HepG2 (cell line): ENCODE measurements at regions not wholly inside any gene's neighbourhood (a gene's known extent, or its start where the extent isn't known, plus 50 kb on each side); places are given as distances from the start of the nearest gene placed in this dataset.

Source experiments
- ATAC-seq: fragments of 200-7000 bp; cut with Tn5 transposase; 3 replicates; pipeline ENCODE4 v1.9.1; 2020; ENCODE audit warnings: mild to moderate bottlenecking, moderate library complexity
- BruUV-seq: library from RNA; stranded (reverse); fragments of 400-500 nt; replicated peaks from 2 replicates; lab custom pipeline; 2021; lab: Mats Ljungman, UMichigan
- CTCF ChIA-PET: fragments of 300-600 bp; formaldehyde crosslinking; extraction: SDS; loops from one replicate; lab custom pipeline; 2021; ENCODE audit warnings: low total read pairs, inconsistent platforms, low intra/inter-chr PET ratio; lab: Yijun Ruan, JAX
- POLR2A ChIA-PET: fragments of 350-600 bp; sonication (Branson Sonifier 250); formaldehyde crosslinking; loops from one replicate; lab custom pipeline; 2020; ENCODE audit warnings: antibody characterized with exemption, inconsistent platforms; lab: Yijun Ruan, JAX
- DNase-seq: peaks from one replicate; pipeline ENCODE4 v3.0.0-alpha.2; 2015; ENCODE audit warnings: low spot score
- FAIRE-seq: peaks from 3 replicates; lab custom pipeline; 2011; peaks lifted over from hg19 to GRCh38; lab: Jason Lieb, UNC
- H2AFZ ChIP-seq: one replicate; pipeline ENCODE4 v1.6.1; 2011; ENCODE audit warnings: low read length, inconsistent platforms
- H3K27ac ChIP-seq: fragments of 300-600 bp; 3 replicates; pipeline ENCODE4 v1.8.0; 2011; ENCODE audit warnings: mixed run types, mild to moderate bottlenecking, mixed read lengths, low read length, inconsistent platforms; ENCODE audit not compliant: insufficient read depth; ENCODE audit errors: extremely low read length
- H3K27me3 ChIP-seq, 2 experiments: fragments of 200-600 bp in 1 of 2; 2 replicates in 1 of 2; 3 replicates in 1 of 2; pipeline versions ENCODE4 v1.6.0 to v1.8.0; 2011; ENCODE audit warnings: low read length in 2 of 2, mild to moderate bottlenecking in 2 of 2, moderate library complexity in 2 of 2, inconsistent platforms in 1 of 2; ENCODE audit not compliant: insufficient read depth in 2 of 2, control insufficient read depth in 1 of 2
- H3K36me3 ChIP-seq, 2 experiments: fragments of 200-600 bp in 1 of 2; replicated peaks in 1 of 2; 2 replicates in 1 of 2; 3 replicates in 1 of 2; pipeline versions ENCODE4 v1.5.1 to v1.8.0; 2011; ENCODE audit warnings: low read length in 2 of 2, inconsistent platforms in 1 of 2; ENCODE audit not compliant: insufficient read depth in 2 of 2, control insufficient read depth in 1 of 2
- H3K4me1 ChIP-seq: 2 replicates; pipeline ENCODE4 v1.5.1; 2012; ENCODE audit warnings: low read length, inconsistent platforms; ENCODE audit not compliant: insufficient read depth
- H3K4me2 ChIP-seq: 2 replicates; pipeline ENCODE4 v1.6.0; 2011; ENCODE audit warnings: low read depth, low read length, inconsistent platforms
- H3K4me3 ChIP-seq, 3 experiments: fragments of 200-600 bp in 1 of 3; sonication (generic), shearing (Covaris generic) in 1 of 3; replicated peaks in 1 of 3; 2 replicates each; pipeline ENCODE4 v1.5.1; 2011 to 2016; ENCODE audit warnings: low read length in 3 of 3, inconsistent platforms in 2 of 3, low read depth in 2 of 3, mild to moderate bottlenecking in 2 of 3, control low read depth in 1 of 3, mixed read lengths in 1 of 3; ENCODE audit not compliant: insufficient read depth in 1 of 3
- H3K79me2 ChIP-seq: one replicate; pipeline ENCODE4 v1.6.1; 2011; ENCODE audit warnings: low read length, inconsistent platforms; ENCODE audit not compliant: insufficient read depth
- H3K9ac ChIP-seq: 2 replicates; pipeline ENCODE4 v1.6.0; 2011; ENCODE audit warnings: mild to moderate bottlenecking, low read depth, low read length, inconsistent platforms; ENCODE audit not compliant: insufficient read depth
- H3K9me3 ChIP-seq: 2 replicates; pipeline ENCODE4 v1.5.1; 2012; ENCODE audit warnings: mild to moderate bottlenecking, low read length
- H4K20me1 ChIP-seq: 2 replicates; pipeline ENCODE4 v1.6.0; 2011; ENCODE audit warnings: inconsistent platforms, mild to moderate bottlenecking, low read length, moderate library complexity; ENCODE audit not compliant: insufficient read depth
- ARHGAP35 ChIP-seq: sonication (generic); formaldehyde crosslinking; IDR thresholded peaks from 2 replicates; pipeline ENCODE4 v1.9.0; 2022; ENCODE audit warnings: mild to moderate bottlenecking, inconsistent platforms, moderate library complexity, missing genetic modification reagents, borderline replicate concordance
- ARID2 ChIP-seq: sonication (generic); formaldehyde crosslinking; IDR thresholded peaks from 2 replicates; pipeline ENCODE4 v1.8.1; 2022; ENCODE audit warnings: mild to moderate bottlenecking, missing genetic modification reagents, borderline replicate concordance
- CREBL2 ChIP-seq: sonication (generic); formaldehyde crosslinking; IDR thresholded peaks from 2 replicates; pipeline ENCODE4 v1.8.1; 2023; ENCODE audit warnings: missing genetic modification reagents, mild to moderate bottlenecking, borderline replicate concordance
- GFI1 ChIP-seq: sonication (generic); formaldehyde crosslinking; IDR thresholded peaks from 2 replicates; pipeline ENCODE4 v1.5.0; 2020; ENCODE audit warnings: missing genetic modification reagents, mild to moderate bottlenecking, borderline replicate concordance
- PPARG ChIP-seq: conservative IDR thresholded peaks from 2 replicates; pipeline ENCODE4 v1.6.1; 2016; ENCODE audit warnings: missing biosample characterization, missing genetic modification reagents
- TOE1 ChIP-seq: sonication (generic); formaldehyde crosslinking; IDR thresholded peaks from 2 replicates; pipeline ENCODE4 v1.4.0; 2020; ENCODE audit warnings: mild to moderate bottlenecking, missing genetic modification reagents
- ZMAT3 ChIP-seq: sonication (generic); formaldehyde crosslinking; conservative IDR thresholded peaks from 2 replicates; pipeline ENCODE4 v1.7.0; 2021; ENCODE audit warnings: missing genetic modification reagents
- ZNF24 ChIP-seq: fragments of 450-650 bp; IDR thresholded peaks from 2 replicates; pipeline ENCODE4 v1.6.1; 2017; ENCODE audit warnings: antibody characterized with exemption, mild to moderate bottlenecking
- ZNF292 ChIP-seq: sonication (generic); formaldehyde crosslinking; IDR thresholded peaks from 2 replicates; pipeline ENCODE4 v1.8.1; 2022; ENCODE audit warnings: mild to moderate bottlenecking, low read depth, missing genetic modification reagents, borderline replicate concordance
- ZNF44 ChIP-seq: sonication (generic); formaldehyde crosslinking; IDR thresholded peaks from 2 replicates; pipeline ENCODE4 v1.5.1; 2020; ENCODE audit warnings: mild to moderate bottlenecking, missing genetic modification reagents
- ZNF468 ChIP-seq: sonication (generic); formaldehyde crosslinking; IDR thresholded peaks from 2 replicates; pipeline ENCODE4 v1.8.0; 2022; ENCODE audit warnings: mild to moderate bottlenecking, moderate library complexity, missing genetic modification reagents
- ZNF607 ChIP-seq: sonication (generic); formaldehyde crosslinking; IDR thresholded peaks from 2 replicates; pipeline ENCODE4 v1.5.1; 2020; ENCODE audit warnings: missing genetic modification reagents, mild to moderate bottlenecking, borderline replicate concordance
- ZSCAN30 ChIP-seq: sonication (generic); formaldehyde crosslinking; IDR thresholded peaks from 2 replicates; pipeline ENCODE4 v1.5.0; 2020; ENCODE audit warnings: mild to moderate bottlenecking, missing genetic modification reagents
- WGBS: methylation state at CpG from one replicate; pipeline ENCODE4 v1.1.6; 2017; ENCODE audit warnings: low lambda C conversion rate; 5-methylcytosine and 5-hydroxymethylcytosine counted together
- in situ Hi-C: cut with HindIII; loops from 2 replicates; pipeline ENCODE4 v1.10.0; 2017; ENCODE audit warnings: low pct_unique_long_range_greater_than_20kb; ENCODE audit not compliant: extremely low pct_ligation_motif_present
- intact Hi-C: fragments of 100-400 bp; cut with micrococcal nuclease; formaldehyde crosslinking; loops from one replicate; pipeline ENCODE4 v1.10.0; 2022; ENCODE audit not compliant: unreplicated experiment
- TF ChIP-seq, protein P1 (sequence below), 2 experiments: sonication (generic) in 1 of 2; formaldehyde crosslinking in 1 of 2; IDR thresholded peaks; 2 replicates each; pipeline versions ENCODE4 v1.4.0 to v1.6.1; 2018 to 2020; ENCODE audit warnings: missing genetic modification reagents in 2 of 2, borderline replicate concordance in 1 of 2, low read depth in 1 of 2, mild to moderate bottlenecking in 1 of 2, missing biosample characterization in 1 of 2

- Histone ChIP-seq H3K4me2 (no peak overlapping the region), H3K79me2 (no peaks in the 10 kb centered on the region), H2AFZ (no peak overlapping the region), H3K27me3 (peaks cover 4 to 35% of the 10 kb centered on the region in 2 experiments; a peak in 3 of 5 replicates), H4K20me1 (no peaks in the 10 kb centered on the region), H3K9ac (no peak overlapping the region), H3K4me3 (no peak overlapping the region), H3K4me1 (no peaks in the 10 kb centered on the region), H3K9me3 (no peaks in the 10 kb centered on the region), H3K36me3 (no peaks in the 10 kb centered on the region), H3K27ac (no peak overlapping the region)
- CTCF ChIA-PET = no interaction called here
- in situ Hi-C loops (loop anchor here (10.0 kb wide), 1 partner anchor 249 kb away; no protein-coding TSS in a partner anchor), intact Hi-C loops (no loop called here)
- 22% methylated on average over 11 of the region's 12 CpGs for WGBS
- FAIRE-seq (no peak), ATAC-seq (no peak), DNase-seq (no peak)
- no TSS peak for BruUV-seq
- POLR2A ChIA-PET = no interaction called here
- TF ChIP-seq ARID2 (CRISPR knock-in tag) = no peak
- TF ChIP-seq ARHGAP35 = no peak
- no peak for TF ChIP-seq TOE1
- TF ChIP-seq ZNF607 (CRISPR knock-in tag) = no peak
- no peak for TF ChIP-seq ZSCAN30 (CRISPR knock-in tag)
- no peak for TF ChIP-seq GFI1 (CRISPR knock-in tag)
- no peak for TF ChIP-seq ZNF24
- TF ChIP-seq CREBL2 (CRISPR knock-in tag) = no peak
- TF ChIP-seq ZNF468 (CRISPR knock-in tag) = no peak
- TF ChIP-seq, protein P1, sequence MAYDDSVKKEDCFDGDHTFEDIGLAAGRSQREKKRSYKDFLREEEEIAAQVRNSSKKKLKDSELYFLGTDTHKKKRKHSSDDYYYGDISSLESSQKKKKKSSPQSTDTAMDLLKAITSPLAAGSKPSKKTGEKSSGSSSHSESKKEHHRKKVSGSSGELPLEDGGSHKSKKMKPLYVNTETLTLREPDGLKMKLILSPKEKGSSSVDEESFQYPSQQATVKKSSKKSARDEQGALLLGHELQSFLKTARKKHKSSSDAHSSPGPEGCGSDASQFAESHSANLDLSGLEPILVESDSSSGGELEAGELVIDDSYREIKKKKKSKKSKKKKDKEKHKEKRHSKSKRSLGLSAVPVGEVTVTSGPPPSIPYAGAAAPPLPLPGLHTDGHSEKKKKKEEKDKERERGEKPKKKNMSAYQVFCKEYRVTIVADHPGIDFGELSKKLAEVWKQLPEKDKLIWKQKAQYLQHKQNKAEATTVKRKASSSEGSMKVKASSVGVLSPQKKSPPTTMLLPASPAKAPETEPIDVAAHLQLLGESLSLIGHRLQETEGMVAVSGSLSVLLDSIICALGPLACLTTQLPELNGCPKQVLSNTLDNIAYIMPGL (CRISPR knock-in tag; IDR thresholded peaks at IDR 0.05; ENCODE audit: borderline replicate concordance in 1 of 2, low read depth in 1 of 2) = no peak
- no peak for TF ChIP-seq ZNF44 (CRISPR knock-in tag)
- no peak for TF ChIP-seq ZNF292
- TF ChIP-seq ZMAT3 (CRISPR knock-in tag) = no peak
- no peak for TF ChIP-seq PPARG (CRISPR knock-in tag)
Observed at GRCh38 chr5:2014058-2014610, 131.4 kb upstream of the IRX4 start.
